Activated naive CD4-positive, alpha-beta T cell treated with anti-CD3 and anti-CD28 coated beads, Interleukin-2, amount 10 ng/mL, durations not matched to agents 7 days and 5 days (primary cell): ENCODE measurements at regions not wholly inside any gene's neighbourhood (a gene's known extent, or its start where the extent isn't known, plus 50 kb on each side); places are given as distances from the start of the nearest gene placed in this dataset.

ENCODE experiments used
- CTCF ChIA-PET: fragments of 350-600 bp; sonication (Branson Sonifier 250); formaldehyde crosslinking; loops from one replicate; lab custom pipeline; 2021; ENCODE audit warnings: antibody characterized with exemption; lab: Charles Lee
- DNase-seq: peaks from one replicate; pipeline ENCODE4 v3.0.0-alpha.2; 2020
- H3K27ac Mint-ChIP-seq: one replicate; pipeline ENCODE4 v1.8.0; 2021; ENCODE audit warnings: mild to moderate bottlenecking, moderate library complexity, mixed read lengths
- H3K27me3 Mint-ChIP-seq: one replicate; pipeline ENCODE4 v1.8.0; 2021; ENCODE audit warnings: mild to moderate bottlenecking, mixed read lengths
- H3K36me3 Mint-ChIP-seq: one replicate; pipeline ENCODE4 v1.8.0; 2021; ENCODE audit warnings: mixed read lengths
- H3K4me1 Mint-ChIP-seq: one replicate; pipeline ENCODE4 v1.8.0; 2021; ENCODE audit warnings: mixed read lengths
- H3K4me3 Mint-ChIP-seq: one replicate; pipeline ENCODE4 v1.8.0; 2021; ENCODE audit warnings: mild to moderate bottlenecking, moderate library complexity, mixed read lengths
- H3K9me3 Mint-ChIP-seq: one replicate; pipeline ENCODE4 v1.8.0; 2021; ENCODE audit warnings: mixed read lengths

GRCh38 chr10:28963539-28964221, 286.4 kb downstream of the BAMBI start:
- no peaks in the 10 kb centered on the region for H3K9me3 Mint-ChIP-seq
- H3K27ac Mint-ChIP-seq, result no peak overlapping the region
- no peak for DNase-seq
- CTCF ChIA-PET, result no interaction called here
- H3K36me3 Mint-ChIP-seq, result no peaks in the 10 kb centered on the region
- H3K27me3 Mint-ChIP-seq, result no peaks in the 10 kb centered on the region
- H3K4me1 Mint-ChIP-seq, result no peaks in the 10 kb centered on the region
- no peak overlapping the region for H3K4me3 Mint-ChIP-seq

GRCh38 chr10:28965937-28966336, 288.6 kb downstream of the BAMBI start:
- no peak for DNase-seq
- Mint-ChIP-seq H3K36me3 (no peaks in the 10 kb centered on the region), H3K27me3 (no peaks in the 10 kb centered on the region), H3K27ac (no peak overlapping the region), H3K4me3 (no peak overlapping the region), H3K4me1 (no peaks in the 10 kb centered on the region), H3K9me3 (no peaks in the 10 kb centered on the region)
- CTCF ChIA-PET, result no interaction called here

- CTCF ChIA-PET, result no interaction called here
- no peaks in the 10 kb centered on the region for H3K27me3 Mint-ChIP-seq
- no peak for DNase-seq
Measured at GRCh38 chr10:28967031-28967430, 289.7 kb downstream of the BAMBI start.

GRCh38 chr10:28969413-28969812, 292.1 kb downstream of the BAMBI start:
- Mint-ChIP-seq H3K27me3 (no peaks in the 10 kb centered on the region), H3K4me3 (no peak overlapping the region), H3K27ac (no peak overlapping the region), H3K4me1 (no peaks in the 10 kb centered on the region), H3K36me3 (no peaks in the 10 kb centered on the region), H3K9me3 (no peaks in the 10 kb centered on the region)
- CTCF ChIA-PET, result interaction anchor here (1.7 kb wide), 1 partner anchor 20 kb away, joined by 4 read pairs; no protein-coding TSS in a partner anchor
- no peak for DNase-seq

More at GRCh38 chr10:28967031-28967430, 289.7 kb downstream of the BAMBI start:
- H3K4me3 Mint-ChIP-seq, result no peak overlapping the region
- no peak overlapping the region for H3K27ac Mint-ChIP-seq
- H3K4me1 Mint-ChIP-seq, result no peaks in the 10 kb centered on the region
- no peaks in the 10 kb centered on the region for H3K36me3 Mint-ChIP-seq
- no peaks in the 10 kb centered on the region for H3K9me3 Mint-ChIP-seq

GRCh38 chr10:28970231-28970630, 292.9 kb downstream of the BAMBI start:
- no peak for DNase-seq
- Mint-ChIP-seq H3K27me3 (no peaks in the 10 kb centered on the region), H3K36me3 (no peaks in the 10 kb centered on the region), H3K27ac (no peak overlapping the region), H3K4me3 (no peak overlapping the region), H3K9me3 (no peaks in the 10 kb centered on the region), H3K4me1 (no peaks in the 10 kb centered on the region)
- CTCF ChIA-PET, result interaction anchor here (1.7 kb wide), 1 partner anchor 19 kb away, joined by 4 read pairs; no protein-coding TSS in a partner anchor

- Mint-ChIP-seq H3K4me3 (no peak overlapping the region), H3K4me1 (no peaks in the 10 kb centered on the region), H3K27ac (no peak overlapping the region), H3K27me3 (no peaks in the 10 kb centered on the region), H3K9me3 (no peaks in the 10 kb centered on the region), H3K36me3 (no peaks in the 10 kb centered on the region)
- DNase-seq, result no peak
- CTCF ChIA-PET, result no interaction called here
Measured at GRCh38 chr10:28971255-28971654, 293.9 kb downstream of the BAMBI start.

- Mint-ChIP-seq H3K4me1 (no peaks in the 10 kb centered on the region), H3K9me3 (no peaks in the 10 kb centered on the region), H3K4me3 (no peak overlapping the region), H3K27ac (no peak overlapping the region), H3K27me3 (no peaks in the 10 kb centered on the region), H3K36me3 (no peaks in the 10 kb centered on the region)
- DNase-seq, result no peak
- CTCF ChIA-PET, result no interaction called here
Measured at GRCh38 chr10:28971764-28972163, 294.4 kb downstream of the BAMBI start.

GRCh38 chr10:28973309-28973972, 296.1 kb downstream of the BAMBI start:
- Mint-ChIP-seq H3K9me3 (no peaks in the 10 kb centered on the region), H3K36me3 (no peaks in the 10 kb centered on the region), H3K27ac (no peak overlapping the region), H3K4me1 (no peaks in the 10 kb centered on the region), H3K27me3 (no peaks in the 10 kb centered on the region), H3K4me3 (no peak overlapping the region)
- no peak for DNase-seq
- CTCF ChIA-PET, result no interaction called here

GRCh38 chr10:28975891-28976531, 298.7 kb downstream of the BAMBI start:
- CTCF ChIA-PET, result no interaction called here
- DNase-seq, result no peak
- no peaks in the 10 kb centered on the region for H3K36me3 Mint-ChIP-seq
- no peak overlapping the region for H3K27ac Mint-ChIP-seq
- no peak overlapping the region for H3K4me3 Mint-ChIP-seq
- no peaks in the 10 kb centered on the region for H3K9me3 Mint-ChIP-seq
- no peaks in the 10 kb centered on the region for H3K27me3 Mint-ChIP-seq
- H3K4me1 Mint-ChIP-seq, result no peaks in the 10 kb centered on the region

- no peaks in the 10 kb centered on the region for H3K9me3 Mint-ChIP-seq
- no peaks in the 10 kb centered on the region for H3K4me1 Mint-ChIP-seq
- H3K36me3 Mint-ChIP-seq, result no peaks in the 10 kb centered on the region
- DNase-seq, result no peak
- no peak overlapping the region for H3K4me3 Mint-ChIP-seq
- CTCF ChIA-PET, result no interaction called here
- H3K27ac Mint-ChIP-seq, result no peak overlapping the region
- H3K27me3 Mint-ChIP-seq, result no peaks in the 10 kb centered on the region
Measured at GRCh38 chr10:28977518-28977917, 300.2 kb downstream of the BAMBI start.

GRCh38 chr10:28980264-28980663, 302.9 kb downstream of the BAMBI start:
- no peak overlapping the region for H3K4me3 Mint-ChIP-seq
- DNase-seq, result no peak
- H3K27ac Mint-ChIP-seq, result no peak overlapping the region
- no peaks in the 10 kb centered on the region for H3K4me1 Mint-ChIP-seq
- CTCF ChIA-PET, result no interaction called here
- H3K36me3 Mint-ChIP-seq, result no peaks in the 10 kb centered on the region
- no peaks in the 10 kb centered on the region for H3K27me3 Mint-ChIP-seq
- no peaks in the 10 kb centered on the region for H3K9me3 Mint-ChIP-seq

GRCh38 chr10:28981007-28981406, 303.7 kb downstream of the BAMBI start:
- DNase-seq, result no peak
- Mint-ChIP-seq H3K4me1 (no peaks in the 10 kb centered on the region), H3K4me3 (no peak overlapping the region), H3K9me3 (no peaks in the 10 kb centered on the region), H3K36me3 (no peaks in the 10 kb centered on the region), H3K27ac (no peak overlapping the region), H3K27me3 (no peaks in the 10 kb centered on the region)
- CTCF ChIA-PET, result no interaction called here

GRCh38 chr10:28982974-28983373, 305.7 kb downstream of the BAMBI start:
- Mint-ChIP-seq H3K4me1 (no peaks in the 10 kb centered on the region), H3K9me3 (no peaks in the 10 kb centered on the region), H3K4me3 (no peak overlapping the region), H3K36me3 (no peaks in the 10 kb centered on the region), H3K27me3 (no peaks in the 10 kb centered on the region), H3K27ac (no peak overlapping the region)
- DNase-seq, result no peak
- CTCF ChIA-PET, result interaction anchor here (0.8 kb wide), 1 partner anchor 290 kb away, joined by 4 read pairs; no protein-coding TSS in a partner anchor

GRCh38 chr10:28983799-28984198, 305.1 kb upstream of the LYZL1 start:
- CTCF ChIA-PET, result interaction anchor here (0.8 to 1.1 kb wide), 2 partner anchors 291 to 552 kb away, joined by 3 to 4 read pairs; no protein-coding TSS in a partner anchor
- no peaks in the 10 kb centered on the region for H3K27me3 Mint-ChIP-seq
- no peaks in the 10 kb centered on the region for H3K36me3 Mint-ChIP-seq
- DNase-seq, result no peak
- no peaks in the 10 kb centered on the region for H3K4me1 Mint-ChIP-seq
- no peaks in the 10 kb centered on the region for H3K9me3 Mint-ChIP-seq
- no peak overlapping the region for H3K4me3 Mint-ChIP-seq
- no peak overlapping the region for H3K27ac Mint-ChIP-seq
